A549 (cell line): ENCODE measurements at regions not wholly inside any gene's neighbourhood (a gene's known extent, or its start where the extent isn't known, plus 50 kb on each side); places are given as distances from the start of the nearest gene placed in this dataset.

ENCODE experiments used
- BCL3 ChIP-seq: fragments of >200 bp; sonication (Bioruptor Twin); formaldehyde crosslinking; IDR thresholded peaks from 3 replicates; pipeline ENCODE4 v1.6.1; 2016
- CBX2 ChIP-seq: fragments of 200-600 bp; sonication (generic); IDR thresholded peaks from 2 replicates; pipeline ENCODE4 v1.6.1; 2016; ENCODE audit warnings: low read depth, mild to moderate bottlenecking, borderline replicate concordance
- CBX8 ChIP-seq: fragments of 200-600 bp; sonication (generic); IDR thresholded peaks from 2 replicates; pipeline ENCODE4 v1.6.1; 2016
- CHD2 ChIP-seq: fragments of 150-350 bp; IDR thresholded peaks from 2 replicates; pipeline ENCODE4 v1.6.1; 2014; ENCODE audit warnings: low read length; ENCODE audit not compliant: partially characterized antibody
- GATA3 ChIP-seq: IDR thresholded peaks from 2 replicates; pipeline ENCODE4 v1.6.1; 2012; ENCODE audit warnings: borderline replicate concordance
- HDAC2 ChIP-seq: fragments of 200-600 bp; sonication (generic); IDR thresholded peaks from 2 replicates; pipeline ENCODE4 v1.6.1; 2016
- JUN ChIP-seq, 2 experiments: fragments of >200 bp; sonication (Bioruptor Twin); formaldehyde crosslinking; IDR thresholded peaks; 2 replicates in 1 of 2; 3 replicates in 1 of 2; pipeline ENCODE4 v1.6.1; 2016 to 2017
- MYC ChIP-seq: IDR thresholded peaks from 2 replicates; pipeline ENCODE4 v1.6.1; 2012; ENCODE audit warnings: mild to moderate bottlenecking, inconsistent platforms, low read length, improper control_type of control experiment, borderline replicate concordance
- NFE2L2 ChIP-seq: fragments of 150-350 bp; conservative IDR thresholded peaks from 2 replicates; pipeline ENCODE4 v1.6.1; 2014; ENCODE audit warnings: low read length
- POLR2A ChIP-seq: IDR thresholded peaks from 2 replicates; pipeline ENCODE4 v1.6.1; 2012; ENCODE audit warnings: mild to moderate bottlenecking, low read length
- TF ChIP-seq, protein P1 (sequence below): fragments of >200 bp; sonication (Bioruptor Twin); formaldehyde crosslinking; IDR thresholded peaks from 3 replicates; pipeline ENCODE4 v1.5.1; 2016
- TF ChIP-seq, protein P2 (sequence below): fragments of 200-600 bp; sonication (generic); IDR thresholded peaks from 2 replicates; pipeline ENCODE4 v1.6.1; 2016; ENCODE audit warnings: antibody characterized with exemption, mild to moderate bottlenecking, moderate library complexity
- TF ChIP-seq, protein P3 (sequence below): IDR thresholded peaks from 2 replicates; pipeline ENCODE4 v1.6.1; 2012

- TF ChIP-seq, protein P1, sequence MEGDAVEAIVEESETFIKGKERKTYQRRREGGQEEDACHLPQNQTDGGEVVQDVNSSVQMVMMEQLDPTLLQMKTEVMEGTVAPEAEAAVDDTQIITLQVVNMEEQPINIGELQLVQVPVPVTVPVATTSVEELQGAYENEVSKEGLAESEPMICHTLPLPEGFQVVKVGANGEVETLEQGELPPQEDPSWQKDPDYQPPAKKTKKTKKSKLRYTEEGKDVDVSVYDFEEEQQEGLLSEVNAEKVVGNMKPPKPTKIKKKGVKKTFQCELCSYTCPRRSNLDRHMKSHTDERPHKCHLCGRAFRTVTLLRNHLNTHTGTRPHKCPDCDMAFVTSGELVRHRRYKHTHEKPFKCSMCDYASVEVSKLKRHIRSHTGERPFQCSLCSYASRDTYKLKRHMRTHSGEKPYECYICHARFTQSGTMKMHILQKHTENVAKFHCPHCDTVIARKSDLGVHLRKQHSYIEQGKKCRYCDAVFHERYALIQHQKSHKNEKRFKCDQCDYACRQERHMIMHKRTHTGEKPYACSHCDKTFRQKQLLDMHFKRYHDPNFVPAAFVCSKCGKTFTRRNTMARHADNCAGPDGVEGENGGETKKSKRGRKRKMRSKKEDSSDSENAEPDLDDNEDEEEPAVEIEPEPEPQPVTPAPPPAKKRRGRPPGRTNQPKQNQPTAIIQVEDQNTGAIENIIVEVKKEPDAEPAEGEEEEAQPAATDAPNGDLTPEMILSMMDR = no peak
- no peak for TF ChIP-seq GATA3
- TF ChIP-seq, protein P2, sequence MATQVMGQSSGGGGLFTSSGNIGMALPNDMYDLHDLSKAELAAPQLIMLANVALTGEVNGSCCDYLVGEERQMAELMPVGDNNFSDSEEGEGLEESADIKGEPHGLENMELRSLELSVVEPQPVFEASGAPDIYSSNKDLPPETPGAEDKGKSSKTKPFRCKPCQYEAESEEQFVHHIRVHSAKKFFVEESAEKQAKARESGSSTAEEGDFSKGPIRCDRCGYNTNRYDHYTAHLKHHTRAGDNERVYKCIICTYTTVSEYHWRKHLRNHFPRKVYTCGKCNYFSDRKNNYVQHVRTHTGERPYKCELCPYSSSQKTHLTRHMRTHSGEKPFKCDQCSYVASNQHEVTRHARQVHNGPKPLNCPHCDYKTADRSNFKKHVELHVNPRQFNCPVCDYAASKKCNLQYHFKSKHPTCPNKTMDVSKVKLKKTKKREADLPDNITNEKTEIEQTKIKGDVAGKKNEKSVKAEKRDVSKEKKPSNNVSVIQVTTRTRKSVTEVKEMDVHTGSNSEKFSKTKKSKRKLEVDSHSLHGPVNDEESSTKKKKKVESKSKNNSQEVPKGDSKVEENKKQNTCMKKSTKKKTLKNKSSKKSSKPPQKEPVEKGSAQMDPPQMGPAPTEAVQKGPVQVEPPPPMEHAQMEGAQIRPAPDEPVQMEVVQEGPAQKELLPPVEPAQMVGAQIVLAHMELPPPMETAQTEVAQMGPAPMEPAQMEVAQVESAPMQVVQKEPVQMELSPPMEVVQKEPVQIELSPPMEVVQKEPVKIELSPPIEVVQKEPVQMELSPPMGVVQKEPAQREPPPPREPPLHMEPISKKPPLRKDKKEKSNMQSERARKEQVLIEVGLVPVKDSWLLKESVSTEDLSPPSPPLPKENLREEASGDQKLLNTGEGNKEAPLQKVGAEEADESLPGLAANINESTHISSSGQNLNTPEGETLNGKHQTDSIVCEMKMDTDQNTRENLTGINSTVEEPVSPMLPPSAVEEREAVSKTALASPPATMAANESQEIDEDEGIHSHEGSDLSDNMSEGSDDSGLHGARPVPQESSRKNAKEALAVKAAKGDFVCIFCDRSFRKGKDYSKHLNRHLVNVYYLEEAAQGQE = no peak
- TF ChIP-seq, protein P3, sequence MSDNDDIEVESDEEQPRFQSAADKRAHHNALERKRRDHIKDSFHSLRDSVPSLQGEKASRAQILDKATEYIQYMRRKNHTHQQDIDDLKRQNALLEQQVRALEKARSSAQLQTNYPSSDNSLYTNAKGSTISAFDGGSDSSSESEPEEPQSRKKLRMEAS = no peak
- TF ChIP-seq CHD2 = no peak
- TF ChIP-seq MYC = no peak
- no peak for TF ChIP-seq HDAC2
- no peak for TF ChIP-seq CBX8
- TF ChIP-seq JUN (IDR thresholded peaks at IDR 0.05) = no peak
- TF ChIP-seq CBX2 = no peak
- no peak for TF ChIP-seq BCL3
- no peak for TF ChIP-seq POLR2A
- no peak for TF ChIP-seq NFE2L2
Measured at GRCh38 chr7:97630116-97630515, 101.8 kb upstream of the TAC1 start.
